WTC11 (cell line): ENCODE measurements at regions not wholly inside any gene's neighbourhood (a gene's known extent, or its start where the extent isn't known, plus 50 kb on each side); places are given as distances from the start of the nearest gene placed in this dataset.

Experiments used
- CREB1 ChIP-seq: sonication (generic); formaldehyde crosslinking; IDR thresholded peaks from 2 replicates; pipeline ENCODE4 v1.8.0; 2023; ENCODE audit warnings: mild to moderate bottlenecking, missing genetic modification reagents
- GABPB1 ChIP-seq: sonication (generic); formaldehyde crosslinking; IDR thresholded peaks from 2 replicates; pipeline ENCODE4 v1.8.1; 2023; ENCODE audit warnings: mild to moderate bottlenecking, missing genetic modification reagents
- TF ChIP-seq, protein P1 (sequence below): fragments of 200-600 bp; IDR thresholded peaks from 2 replicates; pipeline ENCODE4 v1.8.0; 2022; ENCODE audit warnings: antibody characterized with exemption
- TF ChIP-seq, protein P2 (sequence below): sonication (generic); formaldehyde crosslinking; IDR thresholded peaks from 2 replicates; pipeline ENCODE4 v1.8.1; 2023; ENCODE audit warnings: mild to moderate bottlenecking, missing genetic modification reagents, borderline replicate concordance
- TF ChIP-seq, protein P3 (sequence below): sonication (generic); formaldehyde crosslinking; IDR thresholded peaks from 2 replicates; pipeline ENCODE4 v1.8.0; 2023; ENCODE audit warnings: missing genetic modification reagents, mild to moderate bottlenecking, borderline replicate concordance

DNA sequence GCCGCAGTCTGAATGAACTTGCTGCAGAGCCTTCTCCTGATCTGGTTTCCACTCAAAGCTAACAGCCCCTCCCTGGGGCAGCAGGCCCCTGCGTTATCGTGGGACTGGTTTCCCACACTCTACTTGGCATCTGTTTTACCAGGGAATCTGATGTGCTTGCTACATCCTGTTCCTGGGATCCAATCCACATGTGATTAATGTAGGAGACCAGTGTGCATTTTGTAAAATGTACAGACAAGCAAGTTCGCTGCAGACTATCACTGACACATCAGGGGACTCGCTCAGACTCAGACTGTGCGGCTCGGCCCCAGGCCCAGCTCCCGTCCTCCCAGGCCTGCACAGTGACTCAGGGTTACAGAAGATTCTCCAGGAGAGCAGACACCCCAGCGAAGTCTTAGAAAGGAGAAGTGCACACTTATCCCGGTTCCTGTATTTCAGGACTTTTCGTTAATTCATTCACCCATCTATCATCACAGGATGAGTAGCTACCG lies 340.1 kb downstream of the MATN1 start:
- TF ChIP-seq, protein P1, sequence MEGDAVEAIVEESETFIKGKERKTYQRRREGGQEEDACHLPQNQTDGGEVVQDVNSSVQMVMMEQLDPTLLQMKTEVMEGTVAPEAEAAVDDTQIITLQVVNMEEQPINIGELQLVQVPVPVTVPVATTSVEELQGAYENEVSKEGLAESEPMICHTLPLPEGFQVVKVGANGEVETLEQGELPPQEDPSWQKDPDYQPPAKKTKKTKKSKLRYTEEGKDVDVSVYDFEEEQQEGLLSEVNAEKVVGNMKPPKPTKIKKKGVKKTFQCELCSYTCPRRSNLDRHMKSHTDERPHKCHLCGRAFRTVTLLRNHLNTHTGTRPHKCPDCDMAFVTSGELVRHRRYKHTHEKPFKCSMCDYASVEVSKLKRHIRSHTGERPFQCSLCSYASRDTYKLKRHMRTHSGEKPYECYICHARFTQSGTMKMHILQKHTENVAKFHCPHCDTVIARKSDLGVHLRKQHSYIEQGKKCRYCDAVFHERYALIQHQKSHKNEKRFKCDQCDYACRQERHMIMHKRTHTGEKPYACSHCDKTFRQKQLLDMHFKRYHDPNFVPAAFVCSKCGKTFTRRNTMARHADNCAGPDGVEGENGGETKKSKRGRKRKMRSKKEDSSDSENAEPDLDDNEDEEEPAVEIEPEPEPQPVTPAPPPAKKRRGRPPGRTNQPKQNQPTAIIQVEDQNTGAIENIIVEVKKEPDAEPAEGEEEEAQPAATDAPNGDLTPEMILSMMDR = no peak
- TF ChIP-seq GABPB1 = no peak
- TF ChIP-seq CREB1 = no peak
- TF ChIP-seq, protein P2, sequence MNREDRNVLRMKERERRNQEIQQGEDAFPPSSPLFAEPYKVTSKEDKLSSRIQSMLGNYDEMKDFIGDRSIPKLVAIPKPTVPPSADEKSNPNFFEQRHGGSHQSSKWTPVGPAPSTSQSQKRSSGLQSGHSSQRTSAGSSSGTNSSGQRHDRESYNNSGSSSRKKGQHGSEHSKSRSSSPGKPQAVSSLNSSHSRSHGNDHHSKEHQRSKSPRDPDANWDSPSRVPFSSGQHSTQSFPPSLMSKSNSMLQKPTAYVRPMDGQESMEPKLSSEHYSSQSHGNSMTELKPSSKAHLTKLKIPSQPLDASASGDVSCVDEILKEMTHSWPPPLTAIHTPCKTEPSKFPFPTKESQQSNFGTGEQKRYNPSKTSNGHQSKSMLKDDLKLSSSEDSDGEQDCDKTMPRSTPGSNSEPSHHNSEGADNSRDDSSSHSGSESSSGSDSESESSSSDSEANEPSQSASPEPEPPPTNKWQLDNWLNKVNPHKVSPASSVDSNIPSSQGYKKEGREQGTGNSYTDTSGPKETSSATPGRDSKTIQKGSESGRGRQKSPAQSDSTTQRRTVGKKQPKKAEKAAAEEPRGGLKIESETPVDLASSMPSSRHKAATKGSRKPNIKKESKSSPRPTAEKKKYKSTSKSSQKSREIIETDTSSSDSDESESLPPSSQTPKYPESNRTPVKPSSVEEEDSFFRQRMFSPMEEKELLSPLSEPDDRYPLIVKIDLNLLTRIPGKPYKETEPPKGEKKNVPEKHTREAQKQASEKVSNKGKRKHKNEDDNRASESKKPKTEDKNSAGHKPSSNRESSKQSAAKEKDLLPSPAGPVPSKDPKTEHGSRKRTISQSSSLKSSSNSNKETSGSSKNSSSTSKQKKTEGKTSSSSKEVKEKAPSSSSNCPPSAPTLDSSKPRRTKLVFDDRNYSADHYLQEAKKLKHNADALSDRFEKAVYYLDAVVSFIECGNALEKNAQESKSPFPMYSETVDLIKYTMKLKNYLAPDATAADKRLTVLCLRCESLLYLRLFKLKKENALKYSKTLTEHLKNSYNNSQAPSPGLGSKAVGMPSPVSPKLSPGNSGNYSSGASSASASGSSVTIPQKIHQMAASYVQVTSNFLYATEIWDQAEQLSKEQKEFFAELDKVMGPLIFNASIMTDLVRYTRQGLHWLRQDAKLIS (CRISPR knock-in tag) = no peak
- TF ChIP-seq, protein P3, sequence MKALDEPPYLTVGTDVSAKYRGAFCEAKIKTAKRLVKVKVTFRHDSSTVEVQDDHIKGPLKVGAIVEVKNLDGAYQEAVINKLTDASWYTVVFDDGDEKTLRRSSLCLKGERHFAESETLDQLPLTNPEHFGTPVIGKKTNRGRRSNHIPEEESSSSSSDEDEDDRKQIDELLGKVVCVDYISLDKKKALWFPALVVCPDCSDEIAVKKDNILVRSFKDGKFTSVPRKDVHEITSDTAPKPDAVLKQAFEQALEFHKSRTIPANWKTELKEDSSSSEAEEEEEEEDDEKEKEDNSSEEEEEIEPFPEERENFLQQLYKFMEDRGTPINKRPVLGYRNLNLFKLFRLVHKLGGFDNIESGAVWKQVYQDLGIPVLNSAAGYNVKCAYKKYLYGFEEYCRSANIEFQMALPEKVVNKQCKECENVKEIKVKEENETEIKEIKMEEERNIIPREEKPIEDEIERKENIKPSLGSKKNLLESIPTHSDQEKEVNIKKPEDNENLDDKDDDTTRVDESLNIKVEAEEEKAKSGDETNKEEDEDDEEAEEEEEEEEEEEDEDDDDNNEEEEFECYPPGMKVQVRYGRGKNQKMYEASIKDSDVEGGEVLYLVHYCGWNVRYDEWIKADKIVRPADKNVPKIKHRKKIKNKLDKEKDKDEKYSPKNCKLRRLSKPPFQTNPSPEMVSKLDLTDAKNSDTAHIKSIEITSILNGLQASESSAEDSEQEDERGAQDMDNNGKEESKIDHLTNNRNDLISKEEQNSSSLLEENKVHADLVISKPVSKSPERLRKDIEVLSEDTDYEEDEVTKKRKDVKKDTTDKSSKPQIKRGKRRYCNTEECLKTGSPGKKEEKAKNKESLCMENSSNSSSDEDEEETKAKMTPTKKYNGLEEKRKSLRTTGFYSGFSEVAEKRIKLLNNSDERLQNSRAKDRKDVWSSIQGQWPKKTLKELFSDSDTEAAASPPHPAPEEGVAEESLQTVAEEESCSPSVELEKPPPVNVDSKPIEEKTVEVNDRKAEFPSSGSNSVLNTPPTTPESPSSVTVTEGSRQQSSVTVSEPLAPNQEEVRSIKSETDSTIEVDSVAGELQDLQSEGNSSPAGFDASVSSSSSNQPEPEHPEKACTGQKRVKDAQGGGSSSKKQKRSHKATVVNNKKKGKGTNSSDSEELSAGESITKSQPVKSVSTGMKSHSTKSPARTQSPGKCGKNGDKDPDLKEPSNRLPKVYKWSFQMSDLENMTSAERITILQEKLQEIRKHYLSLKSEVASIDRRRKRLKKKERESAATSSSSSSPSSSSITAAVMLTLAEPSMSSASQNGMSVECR (CRISPR knock-in tag) = no peak
